Fibroblast of lung (primary cell): ENCODE measurements at regions not wholly inside any gene's neighbourhood (a gene's known extent, or its start where the extent isn't known, plus 50 kb on each side); places are given as distances from the start of the nearest gene placed in this dataset.

Source experiments
- DNase-seq, 2 donors: peaks; one replicate each; pipeline versions ENCODE4 v3.0.0 to v3.0.0-alpha.2; 2010; ENCODE audit warnings: low read depth in 2 of 2
- H2AFZ ChIP-seq: 2 replicates; pipeline ENCODE4 v1.5.1; 2012; ENCODE audit warnings: low read length, control low read depth, inconsistent platforms
- H3K27ac ChIP-seq: 2 replicates; pipeline ENCODE4 v1.5.1; 2011; ENCODE audit warnings: low read length, control low read depth; ENCODE audit not compliant: insufficient read depth
- H3K27me3 ChIP-seq: 2 replicates; pipeline ENCODE4 v1.5.1; 2011; ENCODE audit warnings: mild to moderate bottlenecking, low read length; ENCODE audit not compliant: control insufficient read depth, insufficient read depth
- H3K36me3 ChIP-seq: 2 replicates; pipeline ENCODE4 v1.5.1; 2011; ENCODE audit warnings: low read length; ENCODE audit not compliant: control insufficient read depth, insufficient read depth
- H3K4me1 ChIP-seq: 2 replicates; pipeline ENCODE4 v1.5.1; 2011; ENCODE audit warnings: low read length; ENCODE audit not compliant: control insufficient read depth, insufficient read depth; ENCODE audit errors: extremely low read depth
- H3K4me2 ChIP-seq: 2 replicates; pipeline ENCODE4 v1.5.1; 2011; ENCODE audit warnings: low read length, control low read depth; ENCODE audit not compliant: insufficient read depth; ENCODE audit errors: extremely low read depth
- H3K4me3 ChIP-seq, 4 experiments: fragments of 200-600 bp in 1 of 4; sonication (generic) in 1 of 4; replicated peaks in 1 of 4; 2 replicates each; pipeline ENCODE4 v1.5.1; 2011 to 2016; ENCODE audit warnings: low read length in 4 of 4, low read depth in 3 of 4, mild to moderate bottlenecking in 3 of 4, control low read depth in 2 of 4, inconsistent platforms in 1 of 4, mixed read lengths in 1 of 4; ENCODE audit not compliant: insufficient read depth in 1 of 4; ENCODE audit errors: control extremely low read depth in 1 of 4
- H3K79me2 ChIP-seq: 2 replicates; pipeline ENCODE4 v1.5.1; 2012; ENCODE audit warnings: mild to moderate bottlenecking, low read length, inconsistent platforms; ENCODE audit not compliant: control insufficient read depth, insufficient read depth
- H3K9ac ChIP-seq: 2 replicates; pipeline ENCODE4 v1.5.1; 2011; ENCODE audit warnings: mild to moderate bottlenecking, low read length, control low read depth; ENCODE audit not compliant: insufficient read depth
- H3K9me3 ChIP-seq: 2 replicates; pipeline ENCODE4 v1.5.1; 2012; ENCODE audit warnings: low read depth, low read length; ENCODE audit not compliant: control insufficient read depth, insufficient read depth
- H4K20me1 ChIP-seq: 2 replicates; pipeline ENCODE4 v1.5.1; 2011; ENCODE audit warnings: low read length; ENCODE audit not compliant: control insufficient read depth, insufficient read depth; ENCODE audit errors: extremely low read depth
- EZH2 ChIP-seq: IDR thresholded peaks from 2 replicates; pipeline ENCODE4 v1.5.1; 2012; ENCODE audit warnings: low read length, control low read depth, mild to moderate bottlenecking; ENCODE audit errors: missing control alignments
- TF ChIP-seq, protein P1 (sequence below), 2 donors: IDR thresholded peaks in 1 of 2; conservative IDR thresholded peaks in 1 of 2; 1 replicate in 1 of 2; 2 replicates in 1 of 2; pipeline ENCODE4 v1.5.1; 2011 to 2012; ENCODE audit warnings: low read length in 2 of 2, control low read depth in 1 of 2, inconsistent platforms in 1 of 2, low read depth in 1 of 2, mild to moderate bottlenecking in 1 of 2

- Histone ChIP-seq H3K27ac (no peak overlapping the region), H3K9ac (no peak overlapping the region), H2AFZ (no peak overlapping the region), H3K4me1 (no peaks in the 10 kb centered on the region), H3K4me2 (no peak overlapping the region), H3K4me3 (no peak overlapping the region), H3K27me3 (no peaks in the 10 kb centered on the region), H4K20me1 (no peaks in the 10 kb centered on the region), H3K9me3 (no peaks in the 10 kb centered on the region), H3K36me3 (no peaks in the 10 kb centered on the region), H3K79me2 (no peaks in the 10 kb centered on the region)
- TF ChIP-seq EZH2 = no peak
- TF ChIP-seq, protein P1, sequence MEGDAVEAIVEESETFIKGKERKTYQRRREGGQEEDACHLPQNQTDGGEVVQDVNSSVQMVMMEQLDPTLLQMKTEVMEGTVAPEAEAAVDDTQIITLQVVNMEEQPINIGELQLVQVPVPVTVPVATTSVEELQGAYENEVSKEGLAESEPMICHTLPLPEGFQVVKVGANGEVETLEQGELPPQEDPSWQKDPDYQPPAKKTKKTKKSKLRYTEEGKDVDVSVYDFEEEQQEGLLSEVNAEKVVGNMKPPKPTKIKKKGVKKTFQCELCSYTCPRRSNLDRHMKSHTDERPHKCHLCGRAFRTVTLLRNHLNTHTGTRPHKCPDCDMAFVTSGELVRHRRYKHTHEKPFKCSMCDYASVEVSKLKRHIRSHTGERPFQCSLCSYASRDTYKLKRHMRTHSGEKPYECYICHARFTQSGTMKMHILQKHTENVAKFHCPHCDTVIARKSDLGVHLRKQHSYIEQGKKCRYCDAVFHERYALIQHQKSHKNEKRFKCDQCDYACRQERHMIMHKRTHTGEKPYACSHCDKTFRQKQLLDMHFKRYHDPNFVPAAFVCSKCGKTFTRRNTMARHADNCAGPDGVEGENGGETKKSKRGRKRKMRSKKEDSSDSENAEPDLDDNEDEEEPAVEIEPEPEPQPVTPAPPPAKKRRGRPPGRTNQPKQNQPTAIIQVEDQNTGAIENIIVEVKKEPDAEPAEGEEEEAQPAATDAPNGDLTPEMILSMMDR (conservative IDR thresholded peaks at IDR 0.05 in 1 of 2, IDR thresholded peaks at IDR 0.05 in 1 of 2; ENCODE audit: low read depth in 1 of 2, low read length in 2 of 2) = no peak
- no peak for DNase-seq
Measured at GRCh38 chr5:165404917-165405316, 1899.5 kb downstream of the MAT2B start.

DNA sequence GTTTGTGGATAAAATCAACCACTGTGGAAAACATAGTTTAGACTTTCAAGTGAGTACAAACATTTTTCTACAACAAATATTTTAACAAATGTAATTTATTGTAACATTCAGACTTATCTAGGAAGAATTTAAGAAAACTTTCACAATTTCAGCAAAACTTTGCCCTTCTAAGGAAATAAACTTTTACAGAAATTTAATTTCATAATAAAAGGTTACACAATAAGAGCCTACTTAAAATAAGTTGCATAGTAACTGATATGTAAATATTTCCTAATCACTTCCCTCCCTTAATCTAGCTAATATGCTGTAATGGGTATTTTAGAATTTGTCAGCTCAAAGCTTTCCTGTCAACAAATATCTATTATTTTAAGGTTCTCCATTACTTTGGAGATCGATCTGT, 1899.9 kb downstream of the MAT2B start:
- TF ChIP-seq, protein P1 (conservative IDR thresholded peaks at IDR 0.05 in 1 of 2, IDR thresholded peaks at IDR 0.05 in 1 of 2; ENCODE audit: low read depth in 1 of 2, low read length in 2 of 2) = no peak
- no peak for TF ChIP-seq EZH2
- no peaks in the 10 kb centered on the region for H4K20me1 ChIP-seq
- H3K4me2 ChIP-seq = no peak overlapping the region
- H3K36me3 ChIP-seq = no peaks in the 10 kb centered on the region
- DNase-seq = peak in 1 of 2 donors; percentile 56
- no peak overlapping the region for H3K4me3 ChIP-seq
- no peaks in the 10 kb centered on the region for H3K4me1 ChIP-seq
- no peak overlapping the region for H3K27ac ChIP-seq
- no peak overlapping the region for H2AFZ ChIP-seq
- H3K79me2 ChIP-seq = no peaks in the 10 kb centered on the region
- H3K9me3 ChIP-seq = no peaks in the 10 kb centered on the region
- no peaks in the 10 kb centered on the region for H3K27me3 ChIP-seq
- H3K9ac ChIP-seq = no peak overlapping the region

- no peaks in the 10 kb centered on the region for H4K20me1 ChIP-seq
- H3K9me3 ChIP-seq = no peaks in the 10 kb centered on the region
- H3K27me3 ChIP-seq = no peaks in the 10 kb centered on the region
- no peak overlapping the region for H3K4me3 ChIP-seq
- no peaks in the 10 kb centered on the region for H3K79me2 ChIP-seq
- no peak overlapping the region for H3K9ac ChIP-seq
- H2AFZ ChIP-seq = no peak overlapping the region
- H3K36me3 ChIP-seq = no peaks in the 10 kb centered on the region
- H3K27ac ChIP-seq = no peak overlapping the region
- DNase-seq = no peak
- no peak overlapping the region for H3K4me2 ChIP-seq
- no peaks in the 10 kb centered on the region for H3K4me1 ChIP-seq
- TF ChIP-seq, protein P1 (conservative IDR thresholded peaks at IDR 0.05 in 1 of 2, IDR thresholded peaks at IDR 0.05 in 1 of 2; ENCODE audit: low read depth in 1 of 2, low read length in 2 of 2) = no peak
- TF ChIP-seq EZH2 = no peak
Measured at GRCh38 chr5:165407352-165407751, 1901.9 kb downstream of the MAT2B start.
